Colon (tissue), 2 donors: ENCODE measurements at regions not wholly inside any gene's neighbourhood (a gene's known extent, or its start where the extent isn't known, plus 50 kb on each side); places are given as distances from the start of the nearest gene placed in this dataset.
A peak's percentile ranks its signal among the peaks of the same experiment; 100 is the strongest.

Experiments used
- FAIRE-seq: peaks from 2 replicates; lab custom pipeline; 2012; peaks lifted over from hg19 to GRCh38; lab: Jason Lieb, UNC
- donor health status: control.
- donor health status: control.

DNA sequence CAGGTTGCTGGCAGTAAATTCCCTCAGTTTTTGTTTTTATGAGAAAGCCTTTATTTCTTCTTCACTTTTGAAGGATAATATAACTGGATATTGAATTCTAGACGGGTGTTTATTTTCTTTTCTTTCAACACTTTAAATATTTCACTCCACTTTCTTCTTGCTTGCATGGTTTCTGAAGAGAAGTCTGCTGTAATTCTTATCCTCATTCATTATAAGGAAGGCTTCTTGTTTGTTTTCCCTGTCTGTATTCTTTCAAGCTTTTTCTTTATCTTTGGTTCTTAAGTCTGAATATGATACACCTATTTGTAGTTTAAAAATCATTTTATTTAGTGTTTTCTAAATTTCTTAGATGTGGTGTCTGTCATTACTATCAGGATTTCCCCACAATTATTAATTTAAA is 1054.3 kb downstream of the TLE1 start:
- no peak for FAIRE-seq

DNA sequence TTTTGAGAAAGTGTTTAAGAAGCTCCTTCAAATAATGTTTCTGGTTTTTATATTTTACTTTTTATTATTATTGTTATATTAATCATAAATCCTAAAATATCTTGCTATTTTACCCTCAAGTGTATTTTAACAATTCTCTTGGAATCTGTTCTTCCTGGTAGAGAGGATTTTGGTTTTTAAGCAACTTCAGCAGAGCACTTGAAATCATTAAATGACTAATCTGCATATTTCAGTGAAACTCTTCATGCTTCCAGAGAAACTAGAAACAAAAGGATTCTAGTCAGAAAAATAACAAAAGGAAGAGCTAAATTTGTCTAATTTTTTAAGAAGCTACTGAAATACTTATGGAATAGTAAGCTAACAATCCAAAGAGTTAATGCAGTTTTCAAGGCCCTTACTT is 1057.3 kb downstream of the TLE1 start:
- no peak for FAIRE-seq

DNA sequence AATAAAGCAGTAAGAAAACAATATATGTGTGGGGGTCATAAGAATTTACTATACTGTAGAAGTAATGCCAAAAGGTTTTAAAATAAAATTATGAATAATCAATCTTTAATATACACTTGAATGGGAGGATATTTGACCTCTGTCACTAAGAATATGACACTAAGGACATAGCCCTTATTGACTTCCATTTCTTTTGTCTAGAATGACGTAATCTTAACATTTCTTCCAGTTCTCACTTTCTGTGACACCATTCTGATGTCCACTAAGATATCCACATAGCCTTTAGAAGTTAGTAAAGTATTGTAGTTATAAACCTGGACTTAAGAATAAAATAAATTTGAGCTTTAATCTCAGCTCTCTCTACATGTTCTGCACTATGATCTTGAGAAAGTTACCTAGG is 1050.7 kb downstream of the TLE4 start:
- FAIRE-seq = no peak

DNA sequence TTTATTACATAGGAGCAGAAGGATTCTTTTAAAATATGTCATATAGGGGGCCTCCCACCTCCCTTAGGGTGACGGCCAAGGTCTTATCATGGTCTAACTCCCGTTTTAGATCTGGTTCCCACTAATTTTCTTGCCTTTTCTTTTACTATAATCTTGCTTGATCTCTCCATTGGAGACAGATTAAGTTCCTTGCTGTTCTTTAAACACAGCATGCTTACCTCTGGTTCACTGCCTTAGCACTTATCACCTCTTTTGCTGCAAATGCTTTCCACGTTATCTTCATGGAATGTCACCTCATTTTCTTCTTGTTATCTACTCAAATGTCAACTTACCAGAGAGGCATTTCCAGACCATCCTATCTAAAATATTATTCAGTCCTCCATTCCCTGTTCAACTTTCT is 1047.6 kb downstream of the TLE4 start:
- no peak for FAIRE-seq

DNA sequence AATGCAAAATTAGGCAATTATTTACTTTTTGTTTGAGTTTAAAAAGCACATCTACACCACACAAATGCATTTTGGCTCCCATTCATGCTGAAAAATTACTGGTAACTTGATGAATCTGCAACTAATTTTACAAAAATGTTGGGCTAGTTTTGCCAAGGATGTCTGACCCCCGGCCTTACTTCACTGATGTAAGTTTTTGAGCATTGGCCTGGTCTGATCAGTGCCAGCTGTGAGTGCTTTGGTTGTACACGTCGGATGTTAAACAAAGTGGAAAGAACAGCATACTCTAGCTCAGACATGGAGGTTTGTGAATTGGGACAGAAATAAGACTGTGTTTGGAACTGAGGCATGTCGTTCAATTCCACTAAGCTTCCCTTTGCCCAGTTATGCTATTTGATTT is 1044.2 kb downstream of the TLE4 start:
- FAIRE-seq = no peak

DNA sequence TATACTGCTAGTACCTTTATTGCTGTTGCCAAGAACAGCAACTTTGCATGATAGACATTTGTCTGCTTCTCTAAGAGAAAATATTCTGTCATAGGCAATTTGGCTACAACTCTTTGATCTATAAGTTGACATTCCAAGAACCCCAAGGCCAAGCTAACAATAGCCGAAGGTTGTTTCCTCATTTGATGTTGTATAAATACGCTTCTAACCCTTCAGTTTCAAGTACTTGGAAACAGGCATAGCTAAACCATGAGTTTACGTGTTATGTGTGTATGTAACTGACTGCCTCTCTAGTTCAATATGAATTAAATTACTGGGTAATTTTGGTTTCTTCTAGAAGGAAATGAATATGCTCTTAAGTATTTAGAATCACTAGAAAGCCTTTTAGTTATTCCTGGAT is 1034.0 kb downstream of the TLE4 start:
- no peak for FAIRE-seq

DNA sequence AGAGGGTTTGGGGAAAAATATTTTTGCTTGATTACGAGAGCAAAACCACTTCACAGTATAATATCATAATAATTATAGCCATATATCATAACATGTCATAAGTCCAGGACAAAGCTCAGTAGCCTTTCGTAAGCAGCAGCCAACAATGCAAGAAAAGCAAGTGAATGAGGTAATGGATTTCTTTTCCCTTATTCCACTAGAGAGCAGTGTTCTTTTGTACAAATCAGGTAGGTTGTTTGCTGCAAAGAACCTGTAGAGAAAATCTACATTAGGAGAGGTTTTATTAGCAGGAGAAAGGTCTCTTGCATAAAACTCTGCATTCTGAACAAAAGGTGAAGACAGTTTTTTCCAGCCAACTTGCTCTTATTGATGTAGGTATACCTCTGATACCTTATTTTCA is 1033.4 kb downstream of the TLE4 start:
- FAIRE-seq = no peak

DNA sequence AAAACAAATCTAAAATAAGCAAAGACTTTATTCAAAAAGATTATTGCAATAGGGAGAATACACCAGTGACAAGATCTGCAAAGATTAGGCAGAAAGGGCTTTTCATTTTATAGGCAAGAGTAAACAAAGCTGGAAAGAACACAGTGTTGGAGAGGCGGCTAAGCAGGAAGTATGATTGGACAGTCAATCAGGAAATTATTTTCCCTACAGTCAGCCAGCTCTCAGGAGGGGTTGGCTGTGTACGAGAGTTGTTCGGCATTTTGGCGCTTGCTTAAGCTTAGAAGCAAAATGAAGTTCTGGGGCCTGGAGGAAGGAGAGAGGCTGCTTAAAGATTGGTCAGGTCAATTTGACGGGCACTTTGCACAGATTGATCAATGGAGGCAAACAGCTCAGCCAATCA is 1030.5 kb downstream of the TLE4 start:
- no peak for FAIRE-seq

DNA sequence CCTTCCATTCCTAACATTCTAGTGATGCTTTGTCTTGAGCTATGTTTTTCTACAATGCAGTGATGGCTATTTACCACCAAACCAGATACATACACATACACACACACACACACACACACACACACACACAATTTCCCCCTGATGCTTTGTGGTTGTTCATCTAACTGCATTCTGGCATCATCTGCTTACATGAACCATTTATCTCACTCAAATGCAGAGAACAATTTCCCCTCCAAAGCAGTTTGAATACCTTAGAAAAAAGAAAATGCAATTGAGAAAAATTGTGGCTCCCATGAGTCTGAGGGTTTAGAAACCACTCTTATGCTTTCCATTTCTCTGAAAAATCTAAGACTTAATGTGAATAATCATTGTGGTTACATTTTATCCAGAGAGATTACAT is 1024.8 kb downstream of the TLE4 start:
- no peak for FAIRE-seq

DNA sequence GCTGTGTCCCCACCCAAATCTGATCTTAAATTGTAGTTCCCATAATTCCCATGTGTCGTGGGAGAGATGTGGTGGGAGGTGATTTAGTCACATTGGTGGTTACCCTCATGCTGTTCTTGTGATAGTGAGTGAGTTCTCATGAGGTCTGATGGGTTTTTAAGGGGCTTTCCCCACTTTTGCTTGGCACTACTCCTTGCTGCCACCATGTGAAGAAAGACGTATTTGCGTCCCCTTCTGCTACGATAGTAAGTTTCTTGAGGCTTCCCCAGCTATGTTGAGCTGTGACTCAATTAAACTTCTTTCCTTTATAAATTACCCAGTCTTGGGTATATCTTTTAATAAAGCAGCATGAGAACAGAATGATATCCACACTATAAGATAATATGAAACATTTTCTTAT is 1023.4 kb downstream of the TLE4 start:
- no peak for FAIRE-seq

DNA sequence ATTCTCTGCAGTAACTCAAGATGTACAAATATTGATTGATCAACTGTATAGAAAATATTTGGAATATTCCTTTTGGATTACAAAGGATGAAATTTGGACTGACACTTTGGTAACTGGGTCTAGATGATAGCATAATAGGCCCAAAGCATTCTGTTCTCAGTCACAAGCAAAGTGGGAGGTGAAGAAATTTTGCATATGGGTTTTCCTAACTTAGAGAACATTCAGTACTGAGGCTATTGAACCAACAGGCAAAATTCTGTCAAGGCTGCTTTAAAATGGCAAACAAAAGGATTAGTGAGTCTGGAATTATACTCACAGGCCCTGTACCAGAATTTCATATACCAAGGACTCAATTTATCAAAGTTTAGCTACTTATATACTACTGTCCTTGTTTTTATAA is 1020.6 kb downstream of the TLE4 start:
- FAIRE-seq = no peak

DNA sequence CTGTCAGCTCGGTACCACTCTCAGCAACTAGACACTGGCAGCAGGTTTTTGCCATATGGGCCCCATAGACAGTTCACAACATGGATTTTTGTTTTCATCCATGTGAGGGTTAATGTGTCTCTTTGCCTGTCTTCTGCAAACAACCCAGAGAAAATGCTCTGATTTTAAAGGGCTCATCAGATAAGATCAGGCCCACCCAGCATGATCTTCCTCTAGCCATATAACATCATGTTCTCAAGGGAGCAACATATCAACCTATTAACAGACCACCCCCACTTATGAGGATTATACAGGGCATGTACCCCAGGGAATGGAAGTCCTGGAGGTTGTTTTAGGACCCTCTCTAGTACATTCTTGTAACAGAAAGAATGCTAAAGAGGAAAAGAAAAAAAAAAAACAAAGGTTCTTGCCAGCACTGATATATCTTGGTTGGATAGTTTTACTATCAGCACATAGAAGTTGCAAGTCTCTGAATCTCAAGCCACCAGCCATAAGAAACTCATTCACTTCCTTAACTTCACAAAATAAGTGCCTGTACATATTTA is 1015.1 kb downstream of the TLE4 start:
- no peak for FAIRE-seq

DNA sequence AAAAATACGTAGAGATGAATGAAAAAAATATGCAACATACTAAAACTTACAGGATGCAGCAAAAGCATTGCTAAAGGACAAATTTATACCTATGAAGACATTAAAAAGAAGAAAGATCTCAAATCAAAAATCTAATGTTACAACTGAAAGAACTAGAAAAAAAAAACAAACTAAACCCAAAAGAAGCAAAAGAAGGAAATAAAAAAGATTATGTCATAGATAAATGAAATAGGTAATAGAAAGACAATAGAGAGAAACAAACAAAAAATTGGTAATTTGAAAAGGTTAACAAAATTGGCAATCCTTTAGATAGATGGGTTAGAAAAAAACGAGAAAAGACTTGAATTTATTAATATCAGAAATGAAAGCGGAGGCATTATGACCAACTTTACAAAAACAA is 1000.2 kb downstream of the TLE4 start:
- FAIRE-seq = peak; percentile 14

DNA sequence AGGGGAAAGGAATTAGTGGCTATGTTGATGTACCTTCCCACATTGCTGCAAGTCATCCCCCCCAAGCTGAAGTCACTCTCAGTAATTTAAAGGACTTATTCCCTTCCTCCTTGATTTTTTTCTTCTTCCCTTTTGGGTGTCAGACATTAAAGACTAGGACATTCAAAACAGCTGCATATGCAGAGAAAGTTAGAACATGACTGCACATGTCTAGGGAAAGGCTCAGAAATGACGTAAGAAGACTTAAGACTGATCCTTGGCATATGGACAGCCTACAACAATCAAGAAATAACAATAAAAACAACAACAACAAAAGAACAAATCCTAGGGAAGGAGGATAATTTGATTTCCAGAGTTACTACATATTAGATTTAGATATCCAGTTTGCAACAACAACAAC is 997.5 kb downstream of the TLE4 start:
- FAIRE-seq = no peak

DNA sequence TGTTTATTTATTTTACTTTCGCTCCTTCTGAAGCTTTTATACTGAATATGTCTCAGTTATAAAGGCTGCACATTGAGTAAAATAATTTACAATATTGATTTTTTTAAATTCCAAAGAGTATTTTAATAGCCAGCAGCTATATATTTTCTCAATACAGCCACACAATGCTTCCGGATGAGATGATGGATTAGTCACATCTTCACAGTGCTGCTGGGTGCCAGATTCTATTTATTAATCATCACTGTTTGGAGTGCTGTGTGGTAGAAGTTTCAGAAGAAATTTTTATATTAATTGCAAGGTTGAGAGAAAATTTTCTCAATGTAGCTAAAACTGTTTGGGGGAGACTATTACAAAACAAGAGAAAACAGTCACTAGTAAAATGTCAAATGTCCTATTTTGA is 989.8 kb downstream of the TLE4 start:
- no peak for FAIRE-seq

DNA sequence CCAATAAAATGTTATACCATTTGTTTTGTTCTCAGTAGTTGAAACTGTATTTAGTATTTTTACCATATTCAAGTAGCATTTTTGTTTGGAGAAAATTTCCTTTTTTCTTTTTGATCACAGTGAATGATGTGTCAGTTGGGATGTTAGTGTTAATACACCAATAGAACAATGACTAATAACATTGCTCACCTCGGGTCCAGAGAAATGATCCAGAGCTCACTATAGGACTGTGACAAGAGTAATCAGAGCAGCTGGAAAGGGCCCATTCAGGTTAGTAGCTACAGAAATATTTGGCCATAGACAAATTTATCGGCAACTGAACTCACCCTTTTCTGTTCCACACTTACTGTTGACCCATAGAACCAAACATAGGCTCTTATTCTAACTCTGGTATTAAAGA is 989.2 kb downstream of the TLE4 start:
- no peak for FAIRE-seq

DNA sequence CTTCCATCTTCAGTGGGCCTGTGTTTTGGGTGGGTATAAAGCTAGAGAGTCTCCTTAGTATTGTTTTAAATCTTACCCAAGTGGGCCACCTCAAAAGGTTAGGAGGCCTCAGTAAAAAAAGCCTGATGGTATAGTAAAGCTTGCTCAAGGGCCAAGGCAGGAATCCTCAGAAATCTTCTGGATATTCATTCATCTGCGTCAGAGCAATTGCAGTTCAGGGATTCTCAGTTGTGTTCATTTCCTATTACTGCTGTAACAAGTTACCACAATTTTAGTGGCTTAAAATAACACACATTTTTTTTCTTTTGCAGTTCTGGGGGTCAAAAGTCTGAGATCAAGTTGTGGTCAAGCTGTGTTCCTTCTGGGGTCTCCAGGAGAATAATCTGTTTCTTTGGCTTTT is 985.5 kb downstream of the TLE4 start:
- FAIRE-seq = no peak

DNA sequence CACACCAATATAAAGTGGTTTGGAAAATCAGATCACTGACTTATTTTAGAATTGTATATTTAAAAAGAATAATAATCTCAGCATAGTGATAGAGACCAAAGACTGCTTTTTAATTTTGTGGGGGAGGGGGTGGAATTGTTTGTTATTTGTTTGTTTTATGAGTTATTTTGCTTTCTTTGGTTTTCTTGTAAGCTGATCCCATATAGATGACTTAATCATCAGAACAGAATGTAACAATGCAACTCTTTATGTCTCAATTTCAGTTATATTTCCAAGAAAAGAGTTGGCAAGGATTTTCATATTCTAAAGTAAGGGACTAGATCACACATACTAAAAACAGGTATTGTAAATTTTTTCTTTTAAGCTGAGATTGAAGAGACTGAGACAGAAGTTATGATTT is 984.9 kb downstream of the TLE4 start:
- no peak for FAIRE-seq

DNA sequence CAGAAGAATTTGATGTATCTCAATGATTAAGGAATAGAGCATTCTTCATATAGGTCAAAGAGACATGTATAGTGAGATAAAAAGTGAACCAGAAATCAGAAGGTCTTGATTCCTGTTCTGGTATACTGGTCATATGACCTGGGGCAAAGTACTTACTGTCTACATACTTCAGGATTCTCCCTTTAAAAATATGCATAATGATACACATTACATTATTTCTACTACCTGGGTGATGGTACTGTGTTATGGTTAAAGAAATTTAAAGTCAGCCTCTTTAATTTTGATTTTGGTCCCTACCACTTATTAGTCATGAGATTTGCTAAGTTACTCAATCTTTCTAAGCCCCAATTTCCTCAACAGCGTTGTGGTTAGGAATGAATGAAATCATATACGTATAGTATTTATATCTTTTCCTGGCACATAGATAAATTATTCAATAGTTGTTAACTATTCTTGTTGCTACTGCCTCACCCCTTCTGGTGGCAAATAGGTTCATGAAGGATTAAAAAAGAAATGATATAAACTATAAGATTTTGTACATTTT is 984.1 kb downstream of the TLE4 start:
- FAIRE-seq = no peak

DNA sequence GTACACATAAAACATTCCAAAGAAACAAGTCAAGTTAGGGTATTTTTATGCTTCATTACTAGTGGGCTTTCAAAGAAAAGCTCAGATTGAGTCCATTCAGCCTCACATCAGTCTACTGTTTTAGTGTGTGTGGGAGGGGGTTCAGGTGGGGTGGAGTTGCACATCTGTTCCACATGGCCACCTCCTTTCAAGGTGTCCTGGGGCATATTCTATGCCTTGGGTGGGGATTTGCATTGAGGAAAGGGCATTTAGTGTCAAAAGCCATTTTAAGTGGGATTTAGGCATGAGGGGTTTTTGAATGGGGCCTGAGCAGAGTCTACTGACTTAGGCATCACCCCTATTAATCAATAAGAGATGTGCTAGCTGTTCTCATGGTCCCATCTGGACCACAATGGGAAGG is 983.1 kb downstream of the TLE4 start:
- FAIRE-seq = no peak

DNA sequence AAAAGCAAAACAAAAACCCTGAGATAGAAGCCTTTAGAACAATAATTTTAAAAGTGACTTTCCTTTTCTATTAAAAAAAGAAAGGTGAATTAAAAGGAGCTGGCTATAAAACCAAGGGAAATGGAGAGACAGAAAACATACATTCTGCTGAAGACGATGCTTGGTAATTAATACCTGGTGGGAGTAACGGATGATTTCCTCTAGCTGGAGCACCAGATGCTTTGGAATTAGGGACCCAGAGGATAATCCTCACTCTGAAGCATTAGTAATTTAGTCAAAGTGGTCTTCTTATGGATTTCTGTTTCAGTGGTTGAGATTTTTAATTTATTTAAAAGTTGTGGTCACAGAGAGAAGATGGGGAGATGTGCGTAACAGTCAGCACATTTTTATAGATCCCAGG is 982.5 kb downstream of the TLE4 start:
- FAIRE-seq = no peak

DNA sequence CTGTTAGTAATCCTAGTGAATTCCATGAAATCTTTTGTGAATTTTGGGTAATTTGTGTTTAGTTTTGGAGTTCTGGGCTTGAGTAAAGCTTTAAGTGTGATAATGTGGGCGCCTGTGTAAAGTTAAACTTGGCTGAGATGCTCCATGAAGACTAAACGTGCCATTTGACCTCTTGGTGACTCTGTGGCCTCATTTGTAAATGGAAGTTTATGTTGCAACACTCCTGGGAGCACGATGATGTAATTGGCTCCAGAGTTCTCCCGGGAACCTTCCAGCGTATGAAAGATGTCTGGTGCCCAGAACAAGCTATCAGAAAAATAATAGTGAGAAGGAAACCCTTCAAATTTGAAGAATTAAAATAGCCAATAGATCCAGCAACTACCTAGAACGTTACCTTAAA is 981.2 kb downstream of the TLE4 start:
- FAIRE-seq = no peak

DNA sequence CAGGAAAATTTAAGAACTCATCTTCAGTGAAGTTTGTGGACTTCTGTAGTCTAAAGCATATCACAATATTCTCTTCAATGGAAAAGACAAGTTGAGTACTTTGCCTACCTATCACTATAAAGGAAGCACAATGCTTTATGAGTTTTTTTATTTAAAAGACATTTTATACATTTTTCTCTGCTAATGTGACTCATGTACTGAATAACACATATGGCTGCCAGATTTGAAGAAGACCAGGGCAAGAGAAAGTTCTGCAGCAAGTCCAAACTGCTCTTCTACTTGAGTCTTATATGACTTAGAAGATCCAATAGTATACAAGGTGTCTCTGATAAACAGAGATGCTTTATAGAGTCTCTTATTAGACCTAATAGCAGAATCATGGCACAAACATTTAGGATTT is 978.4 kb downstream of the TLE4 start:
- FAIRE-seq = no peak

DNA sequence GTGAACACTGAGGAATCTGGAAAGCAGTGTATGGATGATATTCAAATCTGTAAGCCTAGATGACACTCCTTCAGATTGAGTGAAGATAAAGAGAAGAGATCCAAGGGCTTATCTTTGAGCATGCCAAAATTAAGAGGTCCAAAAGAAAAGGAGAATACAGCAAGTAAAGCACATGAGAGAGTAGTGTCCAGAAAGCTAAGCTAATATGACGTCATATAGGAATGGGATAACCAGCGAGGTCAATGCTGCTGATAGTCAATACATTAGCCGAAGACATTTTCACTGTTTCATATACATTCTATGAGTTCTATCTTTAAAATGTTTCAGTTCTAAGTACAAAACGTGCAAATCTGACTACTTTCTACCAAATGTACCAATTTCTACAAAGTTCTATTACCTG is 975.8 kb downstream of the TLE4 start:
- FAIRE-seq = no peak

DNA sequence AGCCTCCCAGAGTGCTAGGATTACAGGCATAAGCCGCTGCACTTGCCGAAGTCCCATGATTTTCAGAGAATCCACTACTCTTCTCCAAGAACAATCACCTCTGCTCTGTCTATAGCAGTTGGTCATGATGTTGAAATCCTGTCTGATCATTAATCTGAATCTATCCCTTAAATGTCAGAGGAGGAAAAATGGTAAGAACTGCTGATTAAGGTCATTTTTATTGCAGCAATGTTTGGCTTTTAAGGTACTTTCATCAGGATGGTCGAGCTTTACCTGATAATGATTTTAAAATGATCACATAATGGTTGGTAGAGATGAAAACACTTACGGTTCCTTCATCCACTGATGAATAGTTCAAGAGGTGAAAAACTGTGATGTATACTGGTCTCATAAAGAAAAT is 968.6 kb downstream of the TLE4 start:
- no peak for FAIRE-seq
